ENCODE measurements at regions not wholly inside any gene's neighbourhood (a gene's known extent, or its start where the extent isn't known, plus 50 kb on each side); places are given as distances from the start of the nearest gene placed in this dataset.

- no peak for DNase-seq (ENCODE audit: low read depth)
Measured at GRCh38 chr5:145385276-145385675, 449.9 kb downstream of the PRELID2 start.

- DNase-seq (ENCODE audit: low read depth) = no peak
Measured at GRCh38 chr5:145378226-145378625, 456.9 kb downstream of the PRELID2 start.

- DNase-seq (ENCODE audit: low read depth) = no peak
Measured at GRCh38 chr5:145375521-145375920, 459.6 kb downstream of the PRELID2 start.

- DNase-seq (ENCODE audit: low read depth) = no peak
Measured at GRCh38 chr5:145365464-145365863, 469.7 kb downstream of the PRELID2 start.

GRCh38 chr5:145362266-145362665 lies 472.9 kb downstream of the PRELID2 start:
- peak; percentile 85 for DNase-seq (ENCODE audit: low read depth)

GRCh38 chr5:145360936-145361335 lies 474.2 kb downstream of the PRELID2 start:
- no peak for DNase-seq (ENCODE audit: low read depth)

- peak; percentile 81 for DNase-seq (ENCODE audit: low read depth)
Measured at GRCh38 chr5:145350513-145350912, 484.6 kb downstream of the PRELID2 start.

GRCh38 chr5:145347026-145347616 lies 488.0 kb downstream of the PRELID2 start:
- DNase-seq (ENCODE audit: low read depth) = peak; percentile 57

GRCh38 chr5:145345511-145346287 lies 489.4 kb downstream of the PRELID2 start:
- DNase-seq (ENCODE audit: low read depth) = peak; percentile 28

- DNase-seq (ENCODE audit: low read depth) = peak; percentile 22
Measured at GRCh38 chr5:145341842-145342241, 493.3 kb downstream of the PRELID2 start.

- peak; percentile 9 for DNase-seq (ENCODE audit: low read depth)
Measured at GRCh38 chr5:145340099-145340498, 495.0 kb downstream of the PRELID2 start.

GRCh38 chr5:145324767-145325479 lies 510.2 kb downstream of the PRELID2 start:
- DNase-seq (ENCODE audit: low read depth) = no peak

GRCh38 chr5:145324101-145324500 lies 511.0 kb downstream of the PRELID2 start:
- no peak for DNase-seq (ENCODE audit: low read depth)

GRCh38 chr5:145316282-145316681 lies 518.9 kb downstream of the PRELID2 start:
- DNase-seq (ENCODE audit: low read depth) = no peak

GRCh38 chr5:145307866-145308382 lies 527.2 kb downstream of the PRELID2 start:
- no peak for DNase-seq (ENCODE audit: low read depth)

- DNase-seq (ENCODE audit: low read depth) = no peak
Measured at GRCh38 chr5:145295236-145295835, 539.8 kb downstream of the PRELID2 start.

GRCh38 chr5:145294331-145294730 lies 540.8 kb downstream of the PRELID2 start:
- DNase-seq (ENCODE audit: low read depth) = no peak

- DNase-seq (ENCODE audit: low read depth) = no peak
Measured at GRCh38 chr5:145293716-145294115, 541.4 kb downstream of the PRELID2 start.

GRCh38 chr5:145292278-145292677 lies 542.9 kb downstream of the PRELID2 start:
- DNase-seq (ENCODE audit: low read depth) = no peak

- peak; percentile 35 for DNase-seq (ENCODE audit: low read depth)
Measured at GRCh38 chr5:145283141-145283810, 551.9 kb downstream of the PRELID2 start.

- no peak for DNase-seq (ENCODE audit: low read depth)
Measured at GRCh38 chr5:145280806-145281205, 554.3 kb downstream of the PRELID2 start.

- no peak for DNase-seq (ENCODE audit: low read depth)
Measured at GRCh38 chr5:145280214-145280613, 554.9 kb downstream of the PRELID2 start.

Data from M059J (cell line).